ENCODE measurements at regions not wholly inside any gene's neighbourhood (a gene's known extent, or its start where the extent isn't known, plus 50 kb on each side); places are given as distances from the start of the nearest gene placed in this dataset.

- TF ChIP-seq GABPA (IDR thresholded peaks at IDR 0.05; ENCODE audit: low read depth) (no peak), MAX (IDR thresholded peaks at IDR 0.05; ENCODE audit: low read depth) (no peak), RXRA (IDR thresholded peaks at IDR 0.05; ENCODE audit: borderline replicate concordance, low read depth) (no peak)
Measured at GRCh38 chr4:18813771-18814170, 792.2 kb upstream of the LCORL start (continued).

GRCh38 chr4:18813055-18813454 is 791.5 kb upstream of the LCORL start:
- no peaks in the 10 kb centered on the region for H3K9me3 ChIP-seq
- H3K79me2 ChIP-seq (ENCODE audit: insufficient read depth) = no peaks in the 10 kb centered on the region
- H3K4me1 ChIP-seq (ENCODE audit: control insufficient read depth in 1 of 2, insufficient read depth in 2 of 2, low read depth in 1 of 2, low read length in 1 of 2) = no peaks in the 10 kb centered on the region
- H3K36me3 ChIP-seq (replicated peaks in 1 of 2; ENCODE audit: control insufficient read depth in 1 of 2, insufficient read depth in 2 of 2, low read length in 1 of 2) = no peaks in the 10 kb centered on the region
- H3K9me2 ChIP-seq = no peaks in the 10 kb centered on the region
- H4K20me1 ChIP-seq (ENCODE audit: insufficient read depth) = no peaks in the 10 kb centered on the region
- H3F3A ChIP-seq (replicated peaks; ENCODE audit: insufficient read depth) = no peaks in the 10 kb centered on the region
- no peak overlapping the region for H3K27ac ChIP-seq (ENCODE audit: low read depth in 2 of 2, low read length in 1 of 2)
- H3K27me3 ChIP-seq (ENCODE audit: insufficient read depth) = no peaks in the 10 kb centered on the region
- H3K9ac ChIP-seq = no peak overlapping the region
- TF ChIP-seq RXRA (IDR thresholded peaks at IDR 0.05; ENCODE audit: borderline replicate concordance, low read depth) (no peak), EZH2phosphoT487 (IDR thresholded peaks at IDR 0.05; ENCODE audit: borderline replicate concordance, low read depth) (no peak), SMC3 (IDR thresholded peaks at IDR 0.05; ENCODE audit: low read depth, low read length) (no peak), GABPA (IDR thresholded peaks at IDR 0.05; ENCODE audit: low read depth) (no peak), RAD21 (IDR thresholded peaks at IDR 0.05; ENCODE audit: low read length) (no peak)
- no peak overlapping the region for H2AFZ ChIP-seq (ENCODE audit: low read depth)
- no peak overlapping the region for H3K4me2 ChIP-seq
- H3K4me3 ChIP-seq (ENCODE audit: low read depth in 2 of 2, low read length in 1 of 2) = no peak overlapping the region
- POLR2A ChIA-PET = no interaction called here
- CTCF ChIA-PET = no interaction called here
- DNase-seq = no peak

- CTCF ChIA-PET = no interaction called here
- H3F3A ChIP-seq (replicated peaks; ENCODE audit: insufficient read depth) = no peaks in the 10 kb centered on the region
- no peaks in the 10 kb centered on the region for H3K79me2 ChIP-seq (ENCODE audit: insufficient read depth)
- H3K36me3 ChIP-seq (replicated peaks in 1 of 2; ENCODE audit: control insufficient read depth in 1 of 2, insufficient read depth in 2 of 2, low read length in 1 of 2) = no peaks in the 10 kb centered on the region
- H3K4me3 ChIP-seq (ENCODE audit: low read depth in 2 of 2, low read length in 1 of 2) = no peak overlapping the region
- no peak overlapping the region for H3K27ac ChIP-seq (ENCODE audit: low read depth in 2 of 2, low read length in 1 of 2)
- H4K20me1 ChIP-seq (ENCODE audit: insufficient read depth) = no peaks in the 10 kb centered on the region
- no peak overlapping the region for H2AFZ ChIP-seq (ENCODE audit: low read depth)
- no peaks in the 10 kb centered on the region for H3K9me2 ChIP-seq
- H3K27me3 ChIP-seq (ENCODE audit: insufficient read depth) = no peaks in the 10 kb centered on the region
- TF ChIP-seq GATA2 (CRISPR knock-in tag; IDR thresholded peaks at IDR 0.05) (no peak), TEAD4 (IDR thresholded peaks at IDR 0.05; ENCODE audit: borderline replicate concordance, insufficient read depth) (no peak), MEF2A (IDR thresholded peaks at IDR 0.05; ENCODE audit: borderline replicate concordance, low read depth) (no peak), USF1 (IDR thresholded peaks at IDR 0.05; ENCODE audit: borderline replicate concordance, low read depth) (no peak), RCOR1 (IDR thresholded peaks at IDR 0.05; ENCODE audit: low read length) (no peak), MAX (IDR thresholded peaks at IDR 0.05; ENCODE audit: low read depth) (no peak), CHD2 (IDR thresholded peaks at IDR 0.05; ENCODE audit: low read length, partially characterized antibody) (no peak), TAF1 (IDR thresholded peaks at IDR 0.05; ENCODE audit: borderline replicate concordance, low read depth, low read length) (no peak), EP300 (IDR thresholded peaks at IDR 0.05; ENCODE audit: borderline replicate concordance in 1 of 2, low read depth in 1 of 2, low read length in 1 of 2) (no peak), IRF3 (IDR thresholded peaks at IDR 0.05; ENCODE audit: low read depth, low read length) (no peak), RAD21 (IDR thresholded peaks at IDR 0.05; ENCODE audit: low read length) (no peak), SIN3A (IDR thresholded peaks at IDR 0.05; ENCODE audit: borderline replicate concordance, low read depth, low read length) (no peak)
- no peaks in the 10 kb centered on the region for H3K9me3 ChIP-seq
- POLR2A ChIA-PET = no interaction called here
- no peak for DNase-seq
- H3K4me2 ChIP-seq = no peak overlapping the region
- H3K9ac ChIP-seq = no peak overlapping the region
- no peaks in the 10 kb centered on the region for H3K4me1 ChIP-seq (ENCODE audit: control insufficient read depth in 1 of 2, insufficient read depth in 2 of 2, low read depth in 1 of 2, low read length in 1 of 2)
Measured at GRCh38 chr4:18803781-18804180, 782.2 kb upstream of the LCORL start.

Data from SK-N-SH (cell line).